HG02642 (cell line): ENCODE measurements at regions not wholly inside any gene's neighbourhood (a gene's known extent, or its start where the extent isn't known, plus 50 kb on each side); places are given as distances from the start of the nearest gene placed in this dataset.

ENCODE experiments used
- ATAC-seq: cut with Tn5 transposase; IDR thresholded peaks from one replicate; pipeline ENCODE4 v1.9.1; 2021; ENCODE audit warnings: mild to moderate bottlenecking; ENCODE audit not compliant: unreplicated experiment, poor library complexity

DNA sequence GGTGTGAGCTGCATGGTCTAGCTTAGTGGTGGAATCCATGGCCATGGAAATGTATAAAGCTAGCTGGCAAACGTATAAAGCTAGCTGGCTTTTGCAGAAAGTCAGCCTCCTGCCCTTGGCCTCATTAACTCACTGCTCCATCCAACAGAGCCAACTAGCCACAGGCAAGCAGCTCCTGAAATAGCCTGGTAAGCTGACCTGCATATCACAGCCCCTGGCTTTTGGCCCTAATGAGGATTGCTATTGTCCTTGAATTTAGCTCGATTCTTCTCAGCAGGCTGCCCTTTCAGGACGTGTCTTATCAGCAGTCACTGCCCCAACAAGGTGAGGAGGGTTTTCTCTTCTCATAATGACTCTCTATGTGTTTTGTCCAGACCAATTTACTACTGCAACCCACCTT is 446.8 kb downstream of the WDR72 start:
- no peak for ATAC-seq

DNA sequence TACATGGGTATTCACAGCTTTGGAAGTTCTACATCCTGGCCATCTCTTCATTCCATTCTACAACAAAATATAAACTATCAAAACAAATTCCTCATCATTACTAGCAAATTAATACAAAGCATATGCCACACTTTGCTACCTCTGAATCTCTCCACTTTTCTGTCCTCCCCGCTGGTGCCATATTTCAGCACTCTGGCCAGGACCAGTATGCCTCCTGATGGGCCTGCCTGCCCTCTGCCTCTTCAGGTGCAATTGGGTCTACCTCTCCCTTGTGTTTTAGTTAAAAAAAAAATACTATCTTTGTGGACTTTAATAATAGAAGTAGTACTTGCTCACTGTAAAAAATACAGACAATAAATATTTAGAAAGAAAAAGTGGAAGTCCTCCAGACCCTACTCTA is 448.8 kb downstream of the WDR72 start:
- ATAC-seq: no peak

DNA sequence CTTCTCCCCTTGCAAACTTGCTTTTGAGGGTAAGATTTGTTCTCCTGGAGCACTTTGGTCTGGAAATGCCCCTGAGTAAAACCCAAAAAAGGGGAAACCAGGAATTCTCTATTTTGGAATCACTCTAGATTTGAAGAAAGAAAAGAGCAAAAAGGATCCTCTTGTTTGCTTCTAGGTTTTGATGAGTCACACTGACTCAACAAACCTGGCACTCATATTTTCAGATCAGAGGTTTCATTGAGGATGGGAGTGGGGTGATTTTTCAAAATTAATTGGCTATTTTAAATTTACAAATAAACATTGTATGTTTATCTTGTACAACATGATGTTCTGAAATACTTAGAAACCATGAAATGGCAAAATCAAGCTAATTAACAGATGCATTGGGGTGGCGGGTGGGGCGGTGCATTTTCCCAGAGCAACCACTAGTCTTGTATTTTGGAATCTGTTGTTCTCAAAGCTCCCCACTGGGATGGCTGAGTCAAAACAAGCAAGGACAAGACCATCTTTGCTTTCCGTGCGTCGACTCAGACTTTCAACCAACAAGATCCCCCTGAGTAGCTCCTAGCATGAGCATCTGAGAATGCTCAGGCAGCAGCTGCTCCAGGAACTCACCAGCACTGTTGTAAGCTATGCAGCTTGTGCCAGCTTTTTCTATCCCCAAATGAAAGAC is 451.4 kb downstream of the WDR72 start:
- no peak for ATAC-seq

DNA sequence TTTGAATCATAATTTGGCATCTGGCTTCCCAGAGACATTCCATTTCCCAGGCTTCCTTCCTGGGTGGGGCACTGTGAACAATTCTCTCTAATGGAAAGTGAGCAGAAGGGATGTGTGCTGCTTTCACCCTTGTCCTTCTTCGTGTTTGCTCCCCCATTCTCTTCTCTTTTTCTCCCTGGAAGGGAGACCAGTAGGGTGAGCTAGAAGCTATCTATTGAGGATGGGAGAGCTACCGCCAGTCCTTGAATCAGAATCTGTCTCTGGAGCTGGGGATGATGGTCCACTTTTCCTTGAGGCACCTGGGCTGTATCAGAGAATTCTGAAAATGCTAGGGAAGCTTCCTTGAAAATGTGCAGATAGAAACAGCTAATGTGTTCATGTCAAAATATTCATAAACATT is 453.9 kb downstream of the WDR72 start:
- no peak for ATAC-seq

DNA sequence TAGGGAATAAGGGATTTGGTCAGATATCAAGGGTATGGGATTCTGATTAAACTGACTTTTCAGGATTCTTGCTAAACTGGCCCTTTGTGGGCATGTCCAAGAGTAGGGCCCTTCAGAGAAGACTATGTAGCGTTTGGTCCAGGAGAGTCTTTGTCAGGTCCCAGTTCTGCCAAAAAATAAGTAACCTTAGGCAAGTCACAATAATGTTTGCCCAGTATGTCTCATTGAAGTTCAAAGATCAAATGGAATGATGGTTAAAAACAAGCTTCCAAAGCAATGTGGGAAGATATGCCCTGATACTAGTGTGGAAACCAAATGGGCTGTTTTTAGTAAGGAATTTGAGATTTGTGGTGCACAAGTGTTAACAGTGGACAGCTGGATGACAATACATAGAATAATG is 454.4 kb downstream of the WDR72 start:
- no peak for ATAC-seq

DNA sequence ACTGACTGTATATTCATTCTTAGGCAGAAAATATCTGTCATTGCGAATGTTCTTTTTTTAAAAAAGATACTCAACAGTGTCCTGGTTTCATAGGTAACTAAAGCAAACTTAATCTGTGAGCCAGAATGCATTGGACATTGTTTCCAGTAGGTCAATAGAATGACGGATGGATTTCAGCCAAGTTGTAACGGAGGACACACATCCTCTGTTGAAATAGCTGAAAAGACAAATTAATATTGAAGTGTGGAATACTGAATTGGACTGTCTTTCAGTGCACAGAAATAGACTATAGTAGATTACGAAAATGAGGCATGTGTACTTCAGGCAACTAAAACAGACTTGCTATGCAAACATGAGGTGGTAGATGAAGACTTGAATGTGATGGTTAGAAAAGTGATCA is 461.6 kb downstream of the WDR72 start:
- no peak for ATAC-seq

DNA sequence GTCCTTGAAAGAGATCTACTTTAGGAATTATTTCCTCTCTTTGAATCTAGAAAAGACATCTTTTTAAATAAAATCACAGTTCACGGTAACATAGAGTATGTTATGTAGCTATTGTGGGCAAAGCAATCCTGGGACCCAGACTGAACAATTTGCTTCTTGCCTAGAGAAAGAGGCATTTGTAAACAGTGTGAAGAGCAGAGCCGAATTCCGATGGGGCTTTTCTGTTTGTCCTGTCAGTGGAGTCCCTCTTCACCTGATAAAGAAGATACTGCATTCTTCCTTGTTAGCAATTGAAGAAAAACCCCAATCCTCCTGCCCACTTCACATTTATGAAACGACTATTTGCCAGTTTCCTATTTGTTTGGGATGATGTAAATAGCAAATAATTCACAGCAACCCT is 462.9 kb downstream of the WDR72 start:
- no peak for ATAC-seq

DNA sequence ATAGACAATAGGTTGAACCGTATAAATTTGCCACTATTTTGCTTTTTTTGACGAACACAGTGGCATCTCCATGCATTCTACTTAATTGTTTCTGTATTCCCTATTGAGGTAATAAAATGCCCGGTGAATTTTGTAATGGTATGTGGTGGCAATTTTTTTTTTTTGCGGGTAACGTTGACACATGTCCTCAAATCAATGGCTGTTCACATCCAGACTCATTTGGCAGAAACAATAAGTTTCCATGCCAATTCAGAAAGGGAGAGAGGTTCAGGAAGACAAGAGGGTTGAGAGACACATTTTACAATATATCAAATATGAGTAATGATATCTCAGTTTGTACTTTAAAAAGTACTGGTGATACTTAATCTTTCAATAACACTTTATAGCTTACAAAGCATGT is 463.9 kb downstream of the WDR72 start:
- ATAC-seq: no peak

DNA sequence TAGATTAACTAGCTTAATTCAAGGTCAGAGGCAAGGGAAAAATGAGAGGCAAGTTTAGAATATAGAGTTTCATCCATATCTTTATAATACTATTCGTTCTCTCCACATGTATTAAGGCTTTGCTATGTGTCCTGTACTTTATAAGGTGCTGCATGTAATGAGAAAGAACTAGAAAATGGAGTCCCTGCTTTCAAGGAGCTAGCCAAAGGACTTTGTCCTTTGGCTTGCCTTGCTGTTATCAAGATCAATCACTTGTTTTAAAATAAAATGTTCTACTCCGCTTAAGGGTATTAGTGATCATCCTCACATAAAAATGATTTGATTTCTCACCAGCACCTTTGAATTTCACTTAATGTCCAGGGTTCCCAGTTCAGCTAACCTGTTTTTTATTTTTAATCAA is 470.9 kb downstream of the WDR72 start:
- no peak for ATAC-seq

DNA sequence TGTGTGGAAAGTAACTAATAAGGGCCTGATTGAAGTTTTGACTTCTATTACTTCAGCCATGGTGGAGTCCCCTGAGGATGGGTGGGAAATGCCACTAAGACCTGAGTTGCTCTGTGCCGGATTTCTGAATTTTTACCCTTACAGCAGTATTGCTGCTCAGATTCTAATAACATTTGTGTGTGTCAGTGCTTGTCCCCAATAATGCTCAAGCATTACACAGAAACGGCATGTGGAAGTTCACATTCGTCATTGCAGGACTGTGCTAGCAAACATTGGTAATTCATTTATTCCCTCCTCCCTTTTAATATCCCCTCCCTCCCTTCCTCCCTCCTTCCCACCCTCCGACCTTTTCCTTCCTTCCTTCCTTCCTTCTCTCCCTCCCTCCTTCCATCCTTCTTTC is 484.5 kb upstream of the ONECUT1 start:
- no peak for ATAC-seq

DNA sequence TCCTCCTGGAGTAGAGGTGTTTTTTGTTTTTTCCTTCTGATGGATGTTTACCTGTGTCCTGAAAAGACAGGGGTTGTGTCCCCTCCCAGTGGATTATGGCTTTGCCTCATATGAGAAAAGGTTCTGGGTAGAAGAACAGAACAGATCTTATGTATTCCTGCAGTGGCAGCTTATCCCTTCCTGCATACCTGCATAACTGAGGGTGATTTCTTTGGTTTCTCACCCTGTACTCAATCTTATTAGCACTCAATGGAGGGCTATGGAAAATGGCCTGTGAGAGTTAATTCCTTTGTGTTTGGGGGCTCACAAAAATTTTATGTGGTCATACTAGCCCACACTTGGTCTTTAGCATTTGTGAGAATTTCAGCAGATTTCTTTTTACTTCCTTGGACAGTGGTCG is 482.0 kb upstream of the ONECUT1 start:
- no peak for ATAC-seq

DNA sequence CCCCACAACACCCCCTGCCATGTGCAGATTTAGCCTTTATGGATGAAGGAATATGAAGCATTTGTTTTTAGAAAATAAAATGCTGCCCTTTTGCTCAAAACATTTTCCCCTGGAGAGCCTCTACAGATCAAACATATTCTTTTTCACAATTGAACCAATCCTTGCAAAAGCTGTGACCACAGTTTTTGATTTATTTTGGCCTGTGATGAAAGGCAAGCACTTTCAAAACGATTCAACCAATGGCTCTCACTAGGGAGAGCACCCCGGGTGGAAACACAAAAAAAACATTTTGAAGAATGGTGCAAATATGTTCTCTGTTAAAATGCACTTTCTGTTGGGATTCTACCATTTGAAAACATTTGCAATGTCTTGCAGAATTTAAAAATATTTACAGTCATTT is 476.0 kb upstream of the ONECUT1 start:
- no peak for ATAC-seq

DNA sequence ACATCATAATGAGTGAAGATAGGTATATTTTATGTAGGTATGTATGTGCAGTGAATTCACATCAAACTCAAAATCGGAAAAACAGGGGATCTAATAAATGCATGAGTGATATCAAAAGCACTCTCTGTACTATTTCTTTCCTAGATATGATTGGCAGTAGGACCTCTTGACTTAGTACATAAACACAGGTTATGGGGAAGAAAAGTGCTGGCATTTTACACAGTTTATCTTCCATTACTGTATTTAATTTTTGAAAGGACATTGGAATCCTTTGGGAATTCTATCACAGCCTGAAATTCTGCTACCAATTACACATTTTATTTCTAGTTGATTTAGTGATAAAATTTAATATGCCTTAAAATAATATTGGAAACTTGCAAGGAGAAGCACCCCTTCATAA is 470.5 kb upstream of the ONECUT1 start:
- no peak for ATAC-seq

DNA sequence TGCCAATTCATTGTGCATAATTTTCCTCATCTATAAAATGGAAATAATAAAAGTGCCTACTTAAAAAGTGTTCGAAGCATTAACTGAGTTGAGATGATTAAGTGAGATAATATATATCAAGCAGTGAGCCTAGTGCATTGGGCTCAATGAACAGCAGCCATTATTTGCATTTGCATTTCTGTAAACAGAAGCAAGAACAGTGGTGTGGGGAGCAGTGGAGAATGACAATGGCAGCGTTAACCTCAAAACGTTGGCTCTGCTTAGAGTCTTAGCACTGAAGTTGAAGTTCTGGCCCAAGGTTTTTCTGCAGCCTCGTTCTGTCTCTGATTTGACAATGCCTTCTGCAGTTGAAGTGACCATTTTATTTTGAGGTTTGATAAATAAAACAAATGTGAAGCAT is 466.3 kb upstream of the ONECUT1 start:
- no peak for ATAC-seq

DNA sequence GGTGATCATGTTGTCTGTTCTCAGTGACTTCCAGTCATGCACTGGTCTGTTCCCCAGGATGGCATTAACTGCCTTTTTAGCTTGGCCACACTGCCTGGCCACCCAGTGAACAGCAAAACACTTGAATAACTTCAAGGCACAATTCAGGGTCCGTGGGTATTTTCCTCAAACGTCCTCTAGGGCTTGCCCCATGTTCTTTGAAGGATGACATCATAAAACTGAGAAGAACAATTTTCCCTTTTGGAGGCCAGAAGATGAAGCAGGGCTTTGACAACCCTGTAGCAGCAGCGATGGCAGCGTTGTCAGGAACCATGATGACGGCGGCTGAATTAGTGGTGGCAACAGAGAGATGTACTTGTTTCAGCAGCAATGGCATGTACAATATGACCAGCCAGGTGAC is 465.9 kb upstream of the ONECUT1 start:
- no peak for ATAC-seq

DNA sequence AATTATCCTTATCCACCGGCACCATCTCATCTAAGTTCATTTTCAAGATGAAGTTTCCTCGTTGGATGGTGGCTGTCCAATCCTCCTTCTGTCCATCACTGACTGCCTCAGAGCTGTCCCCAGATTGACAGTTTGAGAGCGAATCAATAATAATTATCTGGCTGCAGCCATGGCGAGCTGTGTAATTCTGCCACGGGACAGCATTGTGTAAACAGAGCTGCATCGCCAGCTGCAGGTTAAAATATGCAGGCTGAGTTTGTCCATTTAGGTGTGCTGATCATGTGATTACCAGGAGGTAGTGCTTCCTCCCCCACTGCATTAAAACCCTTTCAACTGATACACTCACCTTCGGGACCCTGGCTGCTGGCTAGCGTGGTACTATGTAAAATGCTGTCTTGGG is 461.9 kb upstream of the ONECUT1 start:
- ATAC-seq: no peak

DNA sequence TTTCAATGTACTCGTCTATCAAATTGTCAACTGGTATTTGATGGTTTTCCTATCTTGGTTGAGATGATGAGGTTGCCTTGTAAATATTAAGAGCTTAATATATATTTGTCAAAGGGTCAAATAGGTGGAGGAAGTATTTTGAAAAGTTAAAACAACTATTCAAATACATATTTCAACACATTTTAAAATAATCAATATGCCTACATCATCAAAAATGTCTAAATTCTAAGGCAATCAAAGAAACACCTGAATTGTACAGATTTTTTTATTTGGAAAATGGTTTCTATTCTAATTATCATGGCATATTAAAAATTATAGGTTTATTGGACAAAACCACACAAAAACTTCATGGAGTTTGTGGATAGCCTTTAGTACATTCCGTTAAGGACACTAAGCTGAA is 461.4 kb upstream of the ONECUT1 start:
- ATAC-seq: no peak

DNA sequence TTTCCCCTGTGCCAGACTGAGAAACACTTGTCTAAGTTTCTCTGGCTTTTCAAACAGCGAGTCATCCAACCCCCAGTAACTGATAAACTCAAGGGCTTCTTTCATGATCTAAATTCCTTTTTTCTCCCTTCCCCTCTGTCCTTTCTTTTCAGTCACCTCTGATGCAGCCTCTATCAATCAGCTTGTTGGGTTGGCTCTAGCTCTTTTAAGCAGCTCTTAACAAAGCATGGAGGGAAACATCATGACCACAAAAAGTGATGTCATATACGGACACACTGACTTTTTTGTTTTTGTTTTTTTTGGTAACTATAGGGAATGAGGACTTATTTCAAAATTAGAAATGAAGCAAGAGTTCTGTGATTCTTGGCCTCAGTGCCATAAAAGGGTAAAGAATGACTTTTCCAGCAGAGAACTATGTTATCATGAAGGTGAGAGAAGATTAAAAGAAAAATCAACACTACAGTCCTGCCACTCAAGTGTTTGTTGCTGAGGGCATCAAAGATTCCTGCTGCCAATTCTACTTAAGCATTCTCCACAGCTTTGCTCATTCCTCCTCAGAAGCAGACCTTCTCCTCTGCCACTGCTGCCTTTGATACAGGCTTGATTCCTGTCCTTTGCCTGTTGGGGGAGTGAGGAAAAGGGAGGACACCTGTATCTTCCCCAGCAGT is 457.0 kb upstream of the ONECUT1 start:
- no peak for ATAC-seq

DNA sequence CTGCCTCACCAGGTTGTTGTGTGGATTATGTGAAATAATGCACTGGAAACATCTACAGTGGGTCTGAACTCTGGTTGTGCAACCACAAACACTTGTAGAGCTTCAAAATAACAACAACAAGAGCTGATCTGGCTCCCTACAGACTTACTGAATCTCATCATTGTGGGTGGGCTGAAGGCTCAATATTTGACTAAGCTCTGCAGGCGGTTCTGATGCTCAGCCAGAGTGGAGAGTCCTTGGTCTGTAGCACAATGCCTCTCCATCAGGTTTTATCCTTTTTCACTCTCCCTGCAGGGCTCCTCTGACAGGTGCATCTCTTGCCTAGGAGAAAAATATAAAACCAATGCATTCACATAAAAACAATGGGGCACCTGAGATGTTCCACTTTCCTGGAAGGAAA is 456.3 kb upstream of the ONECUT1 start:
- ATAC-seq: no peak

DNA sequence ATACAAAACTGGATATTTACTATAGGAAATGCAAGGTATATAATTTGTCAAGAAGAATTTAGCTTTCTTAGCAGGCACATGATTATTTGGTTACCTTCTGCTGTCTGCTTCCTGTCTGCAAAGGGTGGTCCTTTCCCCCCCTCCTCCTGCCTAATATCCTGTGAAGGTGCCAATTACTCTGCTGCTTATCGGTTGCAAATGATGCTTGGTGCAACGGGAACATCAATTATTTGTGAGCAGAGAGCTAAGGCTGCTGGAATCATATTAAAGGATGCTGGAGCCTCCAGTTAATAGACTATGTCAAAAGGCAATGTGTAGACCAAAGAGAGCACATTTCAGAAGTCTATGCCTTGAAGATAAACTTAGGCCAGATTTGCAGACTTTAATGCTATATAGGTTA is 443.7 kb upstream of the ONECUT1 start:
- no peak for ATAC-seq

DNA sequence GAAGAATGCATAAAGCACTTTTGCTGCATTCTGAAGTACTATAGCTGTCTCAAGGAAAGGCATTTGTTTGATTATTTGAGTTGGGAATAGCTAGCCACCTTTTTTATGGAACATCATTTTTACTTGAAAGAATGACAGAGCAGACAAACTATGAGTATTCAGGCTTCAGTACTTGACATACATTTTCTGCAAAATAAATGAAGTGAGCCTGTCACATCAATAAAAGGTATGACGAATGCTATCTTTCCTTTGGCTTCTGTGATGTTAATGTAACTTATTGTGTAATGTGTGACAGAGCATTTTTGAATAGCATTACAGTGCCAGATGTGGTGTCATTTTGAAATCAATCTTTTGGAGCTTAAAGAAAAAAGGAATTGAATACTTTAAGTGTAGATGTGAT is 440.3 kb upstream of the ONECUT1 start:
- no peak for ATAC-seq

DNA sequence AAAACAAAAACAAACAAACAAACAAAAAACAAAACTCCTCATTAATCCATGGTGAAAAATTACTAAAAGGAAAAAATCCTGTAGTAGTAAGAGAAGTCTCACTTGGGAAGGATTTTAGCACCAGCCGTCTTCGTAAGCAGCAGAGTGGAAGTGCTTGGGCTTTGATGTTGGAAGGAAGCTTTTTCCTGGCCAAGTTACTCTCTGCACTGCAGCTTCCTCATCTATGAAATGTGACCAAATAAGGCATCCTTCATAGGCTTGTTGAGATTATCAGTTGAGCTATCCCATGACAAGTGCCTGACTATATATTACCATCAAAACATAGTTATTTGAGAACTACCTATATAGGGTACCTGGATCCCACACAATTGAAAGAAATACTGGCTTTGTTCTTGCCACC is 436.4 kb upstream of the ONECUT1 start:
- no peak for ATAC-seq
